H1 (cell line): ENCODE measurements at regions not wholly inside any gene's neighbourhood (a gene's known extent, or its start where the extent isn't known, plus 50 kb on each side); places are given as distances from the start of the nearest gene placed in this dataset.

Experiments used
- BRCA1 ChIP-seq: IDR thresholded peaks from 2 replicates; pipeline ENCODE4 v1.6.1; 2012; ENCODE audit warnings: low read depth, low read length, improper control_type of control experiment
- CBX8 ChIP-seq: fragments of 300-800, 300-1000 bp; sonication (generic); IDR thresholded peaks from 2 replicates; pipeline ENCODE4 v1.7.1; 2016; ENCODE audit warnings: low read depth, low read length, borderline replicate concordance
- CEBPB ChIP-seq: IDR thresholded peaks from 2 replicates; pipeline ENCODE4 v1.6.1; 2012; ENCODE audit warnings: low read depth, low read length
- CHD1 ChIP-seq: IDR thresholded peaks from 2 replicates; pipeline ENCODE4 v1.6.1; 2012; ENCODE audit warnings: low read depth, low read length, improper control_type of control experiment
- EP300 ChIP-seq, 2 experiments: IDR thresholded peaks; 1 replicate in 1 of 2; 2 replicates in 1 of 2; pipeline ENCODE4 v1.6.1; 2011 to 2012; ENCODE audit warnings: low read depth in 2 of 2, low read length in 2 of 2, mild to moderate bottlenecking in 2 of 2, borderline replicate concordance in 1 of 2, inconsistent platforms in 1 of 2, moderate library complexity in 1 of 2
- POLR2A ChIP-seq, 2 experiments: IDR thresholded peaks; 1 replicate in 1 of 2; 2 replicates in 1 of 2; pipeline ENCODE4 v1.6.1; 2011; ENCODE audit warnings: low read depth in 2 of 2, low read length in 2 of 2, mild to moderate bottlenecking in 2 of 2; ENCODE audit errors: control extremely low read depth in 1 of 2
- RNF2 ChIP-seq: fragments of 200-900, 300-1000 bp; sonication (generic); IDR thresholded peaks from 2 replicates; pipeline ENCODE4 v1.7.1; 2016; ENCODE audit warnings: borderline replicate concordance, low read depth, mild to moderate bottlenecking, antibody characterized with exemption, low read length; ENCODE audit not compliant: poor library complexity, severe bottlenecking; ENCODE audit errors: missing control alignments
- SIN3A ChIP-seq, 2 experiments: IDR thresholded peaks in 1 of 2; conservative IDR thresholded peaks in 1 of 2; 2 replicates each; pipeline ENCODE4 v1.6.1; 2011 to 2012; ENCODE audit warnings: low read length in 2 of 2, improper control_type of control experiment in 1 of 2, low read depth in 1 of 2, mild to moderate bottlenecking in 1 of 2
- SP2 ChIP-seq: IDR thresholded peaks from 2 replicates; pipeline ENCODE4 v1.6.1; 2012; ENCODE audit warnings: mild to moderate bottlenecking, low read length, inconsistent platforms
- TF ChIP-seq, protein P1 (sequence below): IDR thresholded peaks from 2 replicates; pipeline ENCODE4 v1.6.1; 2012; ENCODE audit warnings: inconsistent platforms
- TF ChIP-seq, protein P2 (sequence below), 3 experiments: IDR thresholded peaks; 1 replicate in 2 of 3; 2 replicates in 1 of 3; pipeline versions ENCODE4 v1.5.1 to v1.6.1; 2011; ENCODE audit warnings: low read length in 3 of 3, mild to moderate bottlenecking in 3 of 3, inconsistent platforms in 2 of 3, low read depth in 1 of 3, moderate library complexity in 1 of 3; ENCODE audit not compliant: insufficient read depth in 1 of 3; ENCODE audit errors: control extremely low read depth in 1 of 3
- TF ChIP-seq, protein P3 (sequence below): IDR thresholded peaks from 2 replicates; pipeline ENCODE4 v1.6.1; 2012; ENCODE audit warnings: inconsistent platforms

DNA sequence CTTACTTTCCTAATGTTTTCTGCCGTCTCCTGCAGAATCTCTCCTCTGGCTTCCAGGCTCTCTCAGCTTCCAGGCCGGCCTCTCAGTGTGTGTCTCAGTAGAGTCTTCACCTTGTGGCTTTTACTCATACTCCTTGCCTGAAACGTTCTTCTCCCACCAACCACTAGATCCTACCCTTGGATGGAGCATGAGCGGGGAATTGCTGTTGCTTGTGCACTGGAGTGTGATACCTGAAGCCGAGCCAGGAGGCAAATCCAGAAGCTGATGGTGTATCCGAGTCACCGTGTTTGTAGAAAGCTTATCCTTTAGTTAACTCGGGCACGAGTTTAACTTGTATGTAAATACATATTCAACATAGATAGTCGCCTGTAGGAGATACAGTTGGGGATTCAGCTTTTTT, 285.0 kb upstream of the C2CD4B start:
- TF ChIP-seq SP2 (no peak), RNF2 (no peak), CEBPB (no peak), POLR2A (IDR thresholded peaks at IDR 0.05; ENCODE audit: control extremely low read depth in 1 of 2, low read depth in 2 of 2, low read length in 2 of 2) (no peak), CHD1 (no peak), CBX8 (no peak), EP300 (IDR thresholded peaks at IDR 0.05; ENCODE audit: borderline replicate concordance in 1 of 2, low read depth in 2 of 2, low read length in 2 of 2) (no peak), SIN3A (conservative IDR thresholded peaks at IDR 0.05 in 1 of 2, IDR thresholded peaks at IDR 0.05 in 1 of 2; ENCODE audit: low read depth in 1 of 2, low read length in 2 of 2) (no peak), BRCA1 (no peak)
- TF ChIP-seq, protein P1, sequence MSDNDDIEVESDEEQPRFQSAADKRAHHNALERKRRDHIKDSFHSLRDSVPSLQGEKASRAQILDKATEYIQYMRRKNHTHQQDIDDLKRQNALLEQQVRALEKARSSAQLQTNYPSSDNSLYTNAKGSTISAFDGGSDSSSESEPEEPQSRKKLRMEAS = no peak
- TF ChIP-seq, protein P2, sequence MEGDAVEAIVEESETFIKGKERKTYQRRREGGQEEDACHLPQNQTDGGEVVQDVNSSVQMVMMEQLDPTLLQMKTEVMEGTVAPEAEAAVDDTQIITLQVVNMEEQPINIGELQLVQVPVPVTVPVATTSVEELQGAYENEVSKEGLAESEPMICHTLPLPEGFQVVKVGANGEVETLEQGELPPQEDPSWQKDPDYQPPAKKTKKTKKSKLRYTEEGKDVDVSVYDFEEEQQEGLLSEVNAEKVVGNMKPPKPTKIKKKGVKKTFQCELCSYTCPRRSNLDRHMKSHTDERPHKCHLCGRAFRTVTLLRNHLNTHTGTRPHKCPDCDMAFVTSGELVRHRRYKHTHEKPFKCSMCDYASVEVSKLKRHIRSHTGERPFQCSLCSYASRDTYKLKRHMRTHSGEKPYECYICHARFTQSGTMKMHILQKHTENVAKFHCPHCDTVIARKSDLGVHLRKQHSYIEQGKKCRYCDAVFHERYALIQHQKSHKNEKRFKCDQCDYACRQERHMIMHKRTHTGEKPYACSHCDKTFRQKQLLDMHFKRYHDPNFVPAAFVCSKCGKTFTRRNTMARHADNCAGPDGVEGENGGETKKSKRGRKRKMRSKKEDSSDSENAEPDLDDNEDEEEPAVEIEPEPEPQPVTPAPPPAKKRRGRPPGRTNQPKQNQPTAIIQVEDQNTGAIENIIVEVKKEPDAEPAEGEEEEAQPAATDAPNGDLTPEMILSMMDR (IDR thresholded peaks at IDR 0.05; ENCODE audit: control extremely low read depth in 1 of 3, insufficient read depth in 1 of 3, low read depth in 1 of 3, low read length in 3 of 3) = no peak
- TF ChIP-seq, protein P3, sequence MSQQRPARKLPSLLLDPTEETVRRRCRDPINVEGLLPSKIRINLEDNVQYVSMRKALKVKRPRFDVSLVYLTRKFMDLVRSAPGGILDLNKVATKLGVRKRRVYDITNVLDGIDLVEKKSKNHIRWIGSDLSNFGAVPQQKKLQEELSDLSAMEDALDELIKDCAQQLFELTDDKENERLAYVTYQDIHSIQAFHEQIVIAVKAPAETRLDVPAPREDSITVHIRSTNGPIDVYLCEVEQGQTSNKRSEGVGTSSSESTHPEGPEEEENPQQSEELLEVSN = no peak
